BLaER1 treated with 17β-estradiol and CSF1 and Interleukin-3, amounts not matched to agents 10 nM and 100 nM (cell line): ENCODE measurements at regions not wholly inside any gene's neighbourhood (a gene's known extent, or its start where the extent isn't known, plus 50 kb on each side); places are given as distances from the start of the nearest gene placed in this dataset.

ENCODE experiments used
- H3K27ac ChIP-seq, 11 experiments: shearing (Covaris generic); formaldehyde crosslinking; 2 replicates each; pipeline ENCODE4 v1.8.1; 2022
- H3K27me3 ChIP-seq, 11 experiments: shearing (Covaris generic); formaldehyde crosslinking; 2 replicates each; pipeline ENCODE4 v1.8.1; 2022
- H3K36me3 ChIP-seq, 11 experiments: shearing (Covaris generic); formaldehyde crosslinking; 2 replicates each; pipeline ENCODE4 v1.8.1; 2022
- H3K4me1 ChIP-seq, 10 experiments: shearing (Covaris generic); formaldehyde crosslinking; 2 replicates each; pipeline ENCODE4 v1.8.1; 2022
- H3K4me2 ChIP-seq, 11 experiments: shearing (Covaris generic); formaldehyde crosslinking; 2 replicates each; pipeline ENCODE4 v1.8.1; 2022
- H3K4me3 ChIP-seq, 10 experiments: shearing (Covaris generic); formaldehyde crosslinking; 2 replicates each; pipeline ENCODE4 v1.8.1; 2022
- H3K9ac ChIP-seq, 11 experiments: shearing (Covaris generic); formaldehyde crosslinking; 2 replicates each; pipeline ENCODE4 v1.8.1; 2022
- H3K9me3 ChIP-seq, 11 experiments: shearing (Covaris generic); formaldehyde crosslinking; replicated peaks in 1 of 11; 2 replicates each; pipeline ENCODE4 v1.8.1; 2022
- H4K20me1 ChIP-seq, 11 experiments: shearing (Covaris generic); formaldehyde crosslinking; 2 replicates each; pipeline ENCODE4 v1.8.1; 2022
- Cebpa-rat ChIP-seq, 11 experiments: shearing (Covaris generic); IDR thresholded peaks; 2 replicates each; pipeline ENCODE4 v1.8.1; 2022

- Histone ChIP-seq H3K27me3 (no peaks in the 10 kb centered on the region), H3K4me2 (no peak overlapping the region), H3K9ac (no peak overlapping the region), H3K9me3 (no peaks in the 10 kb centered on the region), H3K27ac (0 out of 22 replicates have a peak overlapping the region, but pooled peaks of 1 of the 11 experiments have one; percentile 13), H3K36me3 (no peaks in the 10 kb centered on the region), H4K20me1 (no peaks in the 10 kb centered on the region), H3K4me1 (peaks cover 0 to 14% (median 0%) of the 10 kb centered on the region in 10 experiments; a peak in 8 of 20 replicates), H3K4me3 (no peak overlapping the region)
- no peak for TF ChIP-seq Cebpa-rat (IDR thresholded peaks at IDR 0.05)
These were observed 251.6 kb upstream of the APCDD1 start for GRCh38 chr18:10202845-10203321.

- H3K27me3 ChIP-seq: no peaks in the 10 kb centered on the region
- no peak overlapping the region for H3K4me3 ChIP-seq
- H3K9me3 ChIP-seq: no peaks in the 10 kb centered on the region
- no peaks in the 10 kb centered on the region for H4K20me1 ChIP-seq
- no peak overlapping the region for H3K27ac ChIP-seq
- H3K4me1 ChIP-seq: peaks cover 0 to 14% (median 0%) of the 10 kb centered on the region in 10 experiments; a peak in 8 of 20 replicates
- no peak for TF ChIP-seq Cebpa-rat (IDR thresholded peaks at IDR 0.05)
- no peaks in the 10 kb centered on the region for H3K36me3 ChIP-seq
- no peak overlapping the region for H3K4me2 ChIP-seq
- no peak overlapping the region for H3K9ac ChIP-seq
These were observed 249.3 kb upstream of the APCDD1 start for GRCh38 chr18:10205151-10205550.

GRCh38 chr18:10207682-10208345 is 246.6 kb upstream of the APCDD1 start:
- Histone ChIP-seq H4K20me1 (no peaks in the 10 kb centered on the region), H3K27ac (no peak overlapping the region), H3K4me3 (no peak overlapping the region), H3K36me3 (no peaks in the 10 kb centered on the region), H3K4me2 (0 out of 22 replicates have a peak overlapping the region, but pooled peaks of 1 of the 11 experiments have one; percentile 11), H3K27me3 (no peaks in the 10 kb centered on the region), H3K9me3 (0 out of 22 replicates have a peak, but pooled peaks cover 0 to 5% (median 0%) of the 10 kb centered on the region in 11 experiments), H3K9ac (no peak overlapping the region), H3K4me1 (peaks cover 0 to 9% (median 4%) of the 10 kb centered on the region in 10 experiments; a peak in 15 of 20 replicates)
- TF ChIP-seq Cebpa-rat (IDR thresholded peaks at IDR 0.05): no peak

- H3K36me3 ChIP-seq: no peaks in the 10 kb centered on the region
- H3K9me3 ChIP-seq: 0 out of 22 replicates have a peak, but pooled peaks cover 0 to 5% (median 0%) of the 10 kb centered on the region in 11 experiments
- no peak overlapping the region for H3K4me2 ChIP-seq
- H3K27ac ChIP-seq: no peak overlapping the region
- H3K9ac ChIP-seq: no peak overlapping the region
- H3K4me3 ChIP-seq: no peak overlapping the region
- no peaks in the 10 kb centered on the region for H3K27me3 ChIP-seq
- no peak for TF ChIP-seq Cebpa-rat (IDR thresholded peaks at IDR 0.05)
- H3K4me1 ChIP-seq: peaks cover 9 to 24% (median 17%) of the 10 kb centered on the region in 10 experiments
- no peaks in the 10 kb centered on the region for H4K20me1 ChIP-seq
These were observed 245.1 kb upstream of the APCDD1 start for GRCh38 chr18:10209302-10209701.

GRCh38 chr18:10210057-10210633 is 244.3 kb upstream of the APCDD1 start:
- no peaks in the 10 kb centered on the region for H3K36me3 ChIP-seq
- H3K27me3 ChIP-seq: no peaks in the 10 kb centered on the region
- H3K27ac ChIP-seq: peak overlapping the region in 3 of 11 experiments; percentile 1 to 29 (median 17); a peak in 1 of 22 replicates
- H3K4me1 ChIP-seq: peaks cover 12 to 33% (median 22%) of the 10 kb centered on the region in 10 experiments
- no peak overlapping the region for H3K9ac ChIP-seq
- TF ChIP-seq Cebpa-rat (IDR thresholded peaks at IDR 0.05): no peak
- 0 out of 22 replicates have a peak, but pooled peaks cover 0 to 5% (median 0%) of the 10 kb centered on the region in 11 experiments for H3K9me3 ChIP-seq
- H4K20me1 ChIP-seq: no peaks in the 10 kb centered on the region
- no peak overlapping the region for H3K4me3 ChIP-seq
- no peak overlapping the region for H3K4me2 ChIP-seq

GRCh38 chr18:10213526-10213925 is 240.9 kb upstream of the APCDD1 start:
- H4K20me1 ChIP-seq: no peaks in the 10 kb centered on the region
- H3K4me2 ChIP-seq: peak overlapping the region; percentile 29 to 86 (median 70)
- H3K27ac ChIP-seq: peak overlapping the region; percentile 69 to 99 (median 88)
- H3K9me3 ChIP-seq: peaks cover 12 to 28% (median 21%) of the 10 kb centered on the region in 11 experiments; a peak in 20 of 22 replicates
- peak in 10 of 11 experiments; percentile 71 to 96 (median 84); a peak in 19 of 22 replicates for TF ChIP-seq Cebpa-rat (IDR thresholded peaks at IDR 0.05)
- H3K4me3 ChIP-seq: no peak overlapping the region
- H3K36me3 ChIP-seq: no peaks in the 10 kb centered on the region
- H3K9ac ChIP-seq: peak overlapping the region in 9 of 11 experiments; percentile 49 to 85 (median 73); a peak in 16 of 22 replicates
- H3K27me3 ChIP-seq: no peaks in the 10 kb centered on the region
- H3K4me1 ChIP-seq: peaks cover 15 to 43% (median 29%) of the 10 kb centered on the region in 10 experiments

GRCh38 chr18:10215446-10215845 is 239.0 kb upstream of the APCDD1 start:
- Histone ChIP-seq H3K4me2 (peak overlapping the region in 10 of 11 experiments; percentile 13 to 86 (median 46); a peak in 19 of 22 replicates), H3K4me3 (no peak overlapping the region), H3K36me3 (no peaks in the 10 kb centered on the region), H3K9me3 (peaks cover 31 to 47% (median 39%) of the 10 kb centered on the region in 11 experiments), H3K4me1 (peaks cover 15 to 43% (median 29%) of the 10 kb centered on the region in 10 experiments), H3K27ac (peak overlapping the region in 9 of 11 experiments; percentile 78 to 99 (median 89); a peak in 17 of 22 replicates), H3K27me3 (no peaks in the 10 kb centered on the region), H3K9ac (no peak overlapping the region), H4K20me1 (no peaks in the 10 kb centered on the region)
- TF ChIP-seq Cebpa-rat (IDR thresholded peaks at IDR 0.05): no peak

- no peaks in the 10 kb centered on the region for H3K27me3 ChIP-seq
- H3K4me2 ChIP-seq: no peak overlapping the region
- no peak for TF ChIP-seq Cebpa-rat (IDR thresholded peaks at IDR 0.05)
- H3K9ac ChIP-seq: no peak overlapping the region
- no peak overlapping the region for H3K4me3 ChIP-seq
- H3K4me1 ChIP-seq: peaks cover 15 to 42% (median 29%) of the 10 kb centered on the region in 10 experiments
- peaks cover 44 to 60% (median 51%) of the 10 kb centered on the region in 11 experiments for H3K9me3 ChIP-seq
- no peaks in the 10 kb centered on the region for H4K20me1 ChIP-seq
- peak overlapping the region in 2 of 11 experiments; percentile 7 to 35; a peak in 2 of 22 replicates for H3K27ac ChIP-seq
- H3K36me3 ChIP-seq: no peaks in the 10 kb centered on the region
These were observed 237.6 kb upstream of the APCDD1 start for GRCh38 chr18:10216791-10217190.

- H3K27ac ChIP-seq: no peak overlapping the region
- no peak overlapping the region for H3K4me3 ChIP-seq
- no peaks in the 10 kb centered on the region for H3K36me3 ChIP-seq
- peaks cover 15 to 38% (median 29%) of the 10 kb centered on the region in 10 experiments for H3K4me1 ChIP-seq
- no peak for TF ChIP-seq Cebpa-rat (IDR thresholded peaks at IDR 0.05)
- no peak overlapping the region for H3K9ac ChIP-seq
- no peaks in the 10 kb centered on the region for H4K20me1 ChIP-seq
- peaks cover 48 to 65% (median 56%) of the 10 kb centered on the region in 11 experiments for H3K9me3 ChIP-seq
- H3K27me3 ChIP-seq: no peaks in the 10 kb centered on the region
- H3K4me2 ChIP-seq: no peak overlapping the region
These were observed 237.2 kb upstream of the APCDD1 start for GRCh38 chr18:10217211-10217610.
